ENCODE measurements at regions not wholly inside any gene's neighbourhood (a gene's known extent, or its start where the extent isn't known, plus 50 kb on each side); places are given as distances from the start of the nearest gene placed in this dataset.
"Not testable (repeated sequence)": the region's sequence is repeated elsewhere in the genome, so short reads cannot be mapped to it uniquely, and the experiment has no call there.

- Histone ChIP-seq H3K9ac (ENCODE audit: low read depth, low read length) (no peak overlapping the region), H3K27me3 (ENCODE audit: insufficient read depth, low read length, poor library complexity) (no peaks in the 10 kb centered on the region), H3K4me2 (ENCODE audit: insufficient read depth, low read length) (no peak overlapping the region), H4K20me1 (ENCODE audit: insufficient read depth, low read length) (no peaks in the 10 kb centered on the region), H3K4me1 (ENCODE audit: insufficient read depth, low read length) (no peaks in the 10 kb centered on the region), H3K9me3 (ENCODE audit: insufficient read depth, low read length, severe bottlenecking) (peaks cover 2% of the 10 kb centered on the region), H3K79me2 (ENCODE audit: insufficient read depth, low read length) (no peaks in the 10 kb centered on the region), H3K4me3 (ENCODE audit: low read depth in 1 of 2, low read length in 2 of 2) (no peak overlapping the region), H3K27ac (ENCODE audit: low read length) (no peak overlapping the region), H3K36me3 (ENCODE audit: insufficient read depth, low read length) (no peaks in the 10 kb centered on the region), H2AFZ (ENCODE audit: low read depth, low read length) (no peak overlapping the region)
- TF ChIP-seq EZH2 (IDR thresholded peaks at IDR 0.05; ENCODE audit: borderline replicate concordance, low read depth, low read length, severe bottlenecking) (no peak), CTCF (IDR thresholded peaks at IDR 0.05; ENCODE audit: borderline replicate concordance, extremely low read depth, low read length, poor library complexity, severe bottlenecking) (no peak)
- no peak for ATAC-seq (ENCODE audit: insufficient read depth, low read depth)
- DNase-seq, result no peak
Observed at GRCh38 chr18:9048808-9049494, 53.5 kb upstream of the NDUFV2 start.

DNA sequence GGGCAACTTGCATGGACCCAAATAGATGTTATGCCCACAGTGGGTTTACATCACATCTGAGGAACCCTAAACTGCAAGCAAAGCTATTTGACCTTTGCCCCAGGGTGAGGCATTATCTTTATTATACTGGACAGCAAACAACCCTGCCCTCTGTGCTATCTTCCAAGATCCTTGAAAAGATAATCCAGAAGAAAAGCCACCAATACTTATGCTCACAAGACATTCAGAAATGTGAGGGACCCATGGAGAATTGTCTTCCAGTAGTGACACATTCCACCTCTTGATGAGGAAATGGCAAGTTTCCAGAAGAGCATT, 53.0 kb upstream of the NDUFV2 start:
- H3K27ac ChIP-seq (ENCODE audit: low read length), result no peak overlapping the region
- H3K36me3 ChIP-seq (ENCODE audit: insufficient read depth, low read length), result no peaks in the 10 kb centered on the region
- H4K20me1 ChIP-seq (ENCODE audit: insufficient read depth, low read length), result no peaks in the 10 kb centered on the region
- H3K4me2 ChIP-seq (ENCODE audit: insufficient read depth, low read length), result no peak overlapping the region
- no peak overlapping the region for H3K9ac ChIP-seq (ENCODE audit: low read depth, low read length)
- H3K4me3 ChIP-seq (ENCODE audit: low read depth in 1 of 2, low read length in 2 of 2), result no peak overlapping the region
- DNase-seq (no peak), ATAC-seq (ENCODE audit: insufficient read depth, low read depth) (no peak)
- no peaks in the 10 kb centered on the region for H3K79me2 ChIP-seq (ENCODE audit: insufficient read depth, low read length)
- no peaks in the 10 kb centered on the region for H3K27me3 ChIP-seq (ENCODE audit: insufficient read depth, low read length, poor library complexity)
- H3K9me3 ChIP-seq (ENCODE audit: insufficient read depth, low read length, severe bottlenecking), result peaks cover 2% of the 10 kb centered on the region
- TF ChIP-seq CTCF (IDR thresholded peaks at IDR 0.05; ENCODE audit: borderline replicate concordance, extremely low read depth, low read length, poor library complexity, severe bottlenecking), result no peak
- TF ChIP-seq EZH2 (IDR thresholded peaks at IDR 0.05; ENCODE audit: borderline replicate concordance, low read depth, low read length, severe bottlenecking), result no peak
- H3K4me1 ChIP-seq (ENCODE audit: insufficient read depth, low read length), result no peaks in the 10 kb centered on the region
- H2AFZ ChIP-seq (ENCODE audit: low read depth, low read length), result no peak overlapping the region

DNA sequence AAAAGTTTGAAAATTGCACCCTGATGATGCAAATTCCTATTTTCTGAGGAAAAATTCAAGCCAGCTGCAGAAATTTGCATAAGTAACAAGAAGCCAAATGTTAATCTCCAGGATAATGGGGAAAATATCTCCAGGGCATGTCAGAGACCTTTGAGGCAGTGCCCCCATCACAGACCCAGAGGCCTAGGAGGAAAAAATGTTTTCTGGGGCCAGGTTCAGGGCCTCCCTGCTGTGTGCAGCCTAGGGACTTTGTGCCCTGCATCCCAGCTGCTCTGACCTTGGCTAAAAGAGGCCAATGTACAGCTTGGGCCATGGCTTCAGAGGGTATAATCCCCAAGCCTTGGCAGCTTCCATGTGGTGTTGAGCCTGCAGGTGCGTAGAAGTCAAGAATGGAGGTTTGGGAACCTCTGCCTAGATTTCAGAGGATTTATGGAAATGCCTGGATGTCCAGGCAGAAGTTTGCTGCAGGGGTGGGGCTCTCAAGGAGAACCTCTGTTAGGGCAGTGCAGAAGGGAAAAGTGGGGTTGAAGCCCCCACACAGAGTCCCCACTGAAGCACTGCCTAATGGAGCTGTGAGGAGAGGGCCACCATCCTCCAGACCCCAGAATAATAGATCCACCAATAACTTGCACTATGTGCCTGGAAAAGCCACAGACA, 51.7 kb upstream of the NDUFV2 start:
- not testable (repeated sequence) for ATAC-seq (ENCODE audit: insufficient read depth, low read depth); H3K4me2 ChIP-seq (ENCODE audit: insufficient read depth, low read length); H3K27me3 ChIP-seq (ENCODE audit: insufficient read depth, low read length, poor library complexity); H3K36me3 ChIP-seq (ENCODE audit: insufficient read depth, low read length); H3K4me3 ChIP-seq (ENCODE audit: low read depth in 1 of 2, low read length in 2 of 2); H3K27ac ChIP-seq (ENCODE audit: low read length); H2AFZ ChIP-seq (ENCODE audit: low read depth, low read length); DNase-seq; H3K9me3 ChIP-seq (ENCODE audit: insufficient read depth, low read length, severe bottlenecking); H3K4me1 ChIP-seq (ENCODE audit: insufficient read depth, low read length); H3K79me2 ChIP-seq (ENCODE audit: insufficient read depth, low read length); H4K20me1 ChIP-seq (ENCODE audit: insufficient read depth, low read length); H3K9ac ChIP-seq (ENCODE audit: low read depth, low read length)

All from DND-41 (cell line).